CD4-positive, alpha-beta memory T cell (primary cell): ENCODE measurements at regions not wholly inside any gene's neighbourhood (a gene's known extent, or its start where the extent isn't known, plus 50 kb on each side); places are given as distances from the start of the nearest gene placed in this dataset.

Source experiments
- CTCF ChIA-PET: fragments of 350-600 bp; sonication (Branson Sonifier 250); formaldehyde crosslinking; loops from one replicate; lab custom pipeline; 2021; ENCODE audit warnings: inconsistent platforms; ENCODE audit not compliant: partially characterized antibody; lab: Charles Lee
- POLR2A ChIA-PET: fragments of 350-600 bp; sonication (Branson Sonifier 250); formaldehyde crosslinking; loops from one replicate; lab custom pipeline; 2021; ENCODE audit not compliant: partially characterized antibody; lab: Charles Lee
- DNase-seq, 5 donors: peaks; one replicate each; pipeline versions ENCODE4 v3.0.0 to v3.0.0-alpha.2; 2020 to 2022; ENCODE audit warnings: mixed read lengths in 1 of 5
- H3K27ac ChIP-seq: one replicate; pipeline ENCODE4 v1.7.0; 2013; ENCODE audit warnings: low read depth, low read length
- H3K27me3 ChIP-seq: 2 replicates; pipeline ENCODE4 v1.7.0; 2013; ENCODE audit warnings: mild to moderate bottlenecking, low read length, moderate library complexity; ENCODE audit not compliant: insufficient read depth
- H3K36me3 ChIP-seq: 2 replicates; pipeline ENCODE4 v1.7.0; 2013; ENCODE audit warnings: mild to moderate bottlenecking, low read length, moderate library complexity; ENCODE audit not compliant: insufficient read depth
- H3K4me1 ChIP-seq: 2 replicates; pipeline ENCODE4 v1.7.0; 2013; ENCODE audit warnings: mild to moderate bottlenecking, low read length, moderate library complexity; ENCODE audit not compliant: insufficient read depth
- H3K4me3 ChIP-seq, 2 donors: one replicate each; pipeline ENCODE4 v1.7.0; 2013; ENCODE audit warnings: low read length in 2 of 2, mild to moderate bottlenecking in 1 of 2
- H3K9me3 ChIP-seq, 2 donors: one replicate each; pipeline ENCODE4 v1.7.0; 2013; ENCODE audit warnings: low read length in 2 of 2, control low read depth in 1 of 2; ENCODE audit not compliant: control insufficient read depth in 1 of 2
- H3K27ac Mint-ChIP-seq, 7 donors: one replicate each; pipeline ENCODE4 v1.8.0; 2020 to 2021; ENCODE audit warnings: mixed read lengths in 7 of 7, mild to moderate bottlenecking in 6 of 7, inconsistent platforms in 3 of 7, moderate library complexity in 3 of 7
- H3K27me3 Mint-ChIP-seq, 2 donors: one replicate each; pipeline ENCODE4 v1.8.0; 2020 to 2021; ENCODE audit warnings: mixed read lengths in 2 of 2
- H3K36me3 Mint-ChIP-seq, 2 donors: one replicate each; pipeline ENCODE4 v1.8.0; 2020 to 2021; ENCODE audit warnings: mixed read lengths in 2 of 2, inconsistent platforms in 1 of 2, mild to moderate bottlenecking in 1 of 2
- H3K4me1 Mint-ChIP-seq, 4 donors: one replicate each; pipeline ENCODE4 v1.8.0; 2020 to 2021; ENCODE audit warnings: mixed read lengths in 4 of 4, mild to moderate bottlenecking in 1 of 4
- H3K4me3 Mint-ChIP-seq, 8 donors: one replicate each; pipeline ENCODE4 v1.8.0; 2020 to 2021; ENCODE audit warnings: mixed read lengths in 8 of 8, mild to moderate bottlenecking in 7 of 8, moderate library complexity in 6 of 8, inconsistent platforms in 3 of 8
- H3K9me3 Mint-ChIP-seq, 8 donors: one replicate each; pipeline ENCODE4 v1.8.0; 2020 to 2021; ENCODE audit warnings: mixed read lengths in 8 of 8, mild to moderate bottlenecking in 5 of 8, inconsistent platforms in 3 of 8, moderate library complexity in 1 of 8
- intact Hi-C: fragments of 100-400 bp; cut with micrococcal nuclease; formaldehyde crosslinking; loops from one replicate; pipeline ENCODE4 v1.15.1; 2023

GRCh38 chr13:30138511-30138910 lies 168.8 kb downstream of the KATNAL1 start:
- ChIA-PET CTCF (interaction anchor here (18.5 kb wide), 1 partner anchor 15 kb away, joined by 974 read pairs; no protein-coding TSS in a partner anchor), POLR2A (interaction anchor here (21.7 kb wide), 1 partner anchor 12 kb away, joined by 440 read pairs; no protein-coding TSS in a partner anchor)

GRCh38 chr13:30135868-30136267 lies 171.5 kb downstream of the KATNAL1 start:
- no peak overlapping the region for H3K27ac ChIP-seq
- no peaks in the 10 kb centered on the region for H3K9me3 ChIP-seq
- H3K4me3 ChIP-seq = no peak overlapping the region
- peaks cover 16 to 38% (median 26%) of the 10 kb centered on the region in 4 donors for H3K4me1 Mint-ChIP-seq
- DNase-seq = no peak
- H3K4me3 Mint-ChIP-seq = no peak overlapping the region
- H3K27ac Mint-ChIP-seq = peak overlapping the region in 1 of 7 donors; percentile 30
- no peaks in the 10 kb centered on the region for H3K9me3 Mint-ChIP-seq
- H3K27me3 Mint-ChIP-seq = no peaks in the 10 kb centered on the region
- ChIA-PET POLR2A (interaction anchor here (21.7 kb wide), 1 partner anchor 14 kb away, joined by 440 read pairs; no protein-coding TSS in a partner anchor), CTCF (interaction anchor here (18.5 kb wide), 1 partner anchor 17 kb away, joined by 974 read pairs; no protein-coding TSS in a partner anchor)
- H3K36me3 ChIP-seq = no peaks in the 10 kb centered on the region
- H3K27me3 ChIP-seq = no peaks in the 10 kb centered on the region
- intact Hi-C loops = no loop called here
- peaks cover 12% of the 10 kb centered on the region for H3K4me1 ChIP-seq
- H3K36me3 Mint-ChIP-seq = no peaks in the 10 kb centered on the region

More at GRCh38 chr13:30138511-30138910, 168.8 kb downstream of the KATNAL1 start:
- intact Hi-C loops = no loop called here
- no peak overlapping the region for H3K4me3 ChIP-seq
- peaks cover 0 to 4% (median 0%) of the 10 kb centered on the region in 8 donors for H3K9me3 Mint-ChIP-seq
- DNase-seq = no peak
- H3K4me3 Mint-ChIP-seq = no peak overlapping the region
- peaks cover 28 to 51% (median 38%) of the 10 kb centered on the region in 4 donors for H3K4me1 Mint-ChIP-seq
- H3K9me3 ChIP-seq = no peaks in the 10 kb centered on the region
- peak overlapping the region in 1 of 7 donors; percentile 63 for H3K27ac Mint-ChIP-seq
- no peaks in the 10 kb centered on the region for H3K36me3 ChIP-seq
- H3K27me3 ChIP-seq = no peaks in the 10 kb centered on the region
- H3K36me3 Mint-ChIP-seq = peaks cover 0 to 2% of the 10 kb centered on the region in 2 donors
- peaks cover 27% of the 10 kb centered on the region for H3K4me1 ChIP-seq
- no peaks in the 10 kb centered on the region for H3K27me3 Mint-ChIP-seq
- no peak overlapping the region for H3K27ac ChIP-seq

GRCh38 chr13:30135351-30135750 lies 172.0 kb downstream of the KATNAL1 start:
- DNase-seq = no peak
- no peak overlapping the region for H3K4me3 Mint-ChIP-seq
- intact Hi-C loops = no loop called here
- H3K27ac Mint-ChIP-seq = no peak overlapping the region
- Histone ChIP-seq H3K4me3 (no peak overlapping the region), H3K27me3 (no peaks in the 10 kb centered on the region), H3K9me3 (no peaks in the 10 kb centered on the region), H3K4me1 (peaks cover 12% of the 10 kb centered on the region), H3K27ac (no peak overlapping the region), H3K36me3 (no peaks in the 10 kb centered on the region)
- H3K4me1 Mint-ChIP-seq = peaks cover 16 to 35% (median 25%) of the 10 kb centered on the region in 4 donors
- POLR2A ChIA-PET = interaction anchor here (1.2 to 21.7 kb wide), 2 partner anchors 15 to 254 kb away, joined by 3 to 440 read pairs; no protein-coding TSS in a partner anchor
- no peaks in the 10 kb centered on the region for H3K27me3 Mint-ChIP-seq
- CTCF ChIA-PET = interaction anchor here (18.5 kb wide), 1 partner anchor 18 kb away, joined by 974 read pairs; no protein-coding TSS in a partner anchor
- H3K9me3 Mint-ChIP-seq = no peaks in the 10 kb centered on the region
- H3K36me3 Mint-ChIP-seq = no peaks in the 10 kb centered on the region

GRCh38 chr13:30134578-30134977 lies 172.8 kb downstream of the KATNAL1 start:
- H3K9me3 Mint-ChIP-seq = no peaks in the 10 kb centered on the region
- no peaks in the 10 kb centered on the region for H3K27me3 ChIP-seq
- H3K4me3 ChIP-seq = no peak overlapping the region
- H3K36me3 Mint-ChIP-seq = no peaks in the 10 kb centered on the region
- no peak overlapping the region for H3K27ac ChIP-seq
- H3K9me3 ChIP-seq = no peaks in the 10 kb centered on the region
- H3K36me3 ChIP-seq = no peaks in the 10 kb centered on the region
- H3K27me3 Mint-ChIP-seq = no peaks in the 10 kb centered on the region
- H3K4me1 ChIP-seq = peaks cover 12% of the 10 kb centered on the region
- peak overlapping the region in 2 of 7 donors; percentile 12 to 69 for H3K27ac Mint-ChIP-seq
- H3K4me3 Mint-ChIP-seq = no peak overlapping the region
- ChIA-PET POLR2A (interaction anchor here (0.7 to 21.7 kb wide), 3 partner anchors 15 to 261 kb away, joined by 3 to 440 read pairs (median 3); no protein-coding TSS in a partner anchor), CTCF (interaction anchor here (1.0 to 18.5 kb wide), 5 partner anchors 19 to 437 kb away, joined by 3 to 974 read pairs (median 4); no protein-coding TSS in a partner anchor)
- peaks cover 12 to 32% (median 20%) of the 10 kb centered on the region in 4 donors for H3K4me1 Mint-ChIP-seq
- no peak for DNase-seq
- intact Hi-C loops = no loop called here

- ChIA-PET POLR2A (interaction anchor here (0.7 to 21.7 kb wide), 4 partner anchors 16 to 331 kb away, joined by 3 to 440 read pairs (median 4); no protein-coding TSS in a partner anchor), CTCF (interaction anchor here (0.9 to 18.5 kb wide), 10 partner anchors 11 to 438 kb away, joined by 3 to 974 read pairs (median 6); no protein-coding TSS in a partner anchor)
- Histone ChIP-seq H3K36me3 (no peaks in the 10 kb centered on the region), H3K27me3 (no peaks in the 10 kb centered on the region), H3K27ac (no peak overlapping the region), H3K4me3 (no peak overlapping the region), H3K9me3 (no peaks in the 10 kb centered on the region), H3K4me1 (peaks cover 12% of the 10 kb centered on the region)
- Mint-ChIP-seq H3K4me3 (no peak overlapping the region), H3K4me1 (peaks cover 11 to 29% (median 20%) of the 10 kb centered on the region in 4 donors), H3K36me3 (no peaks in the 10 kb centered on the region), H3K9me3 (no peaks in the 10 kb centered on the region), H3K27me3 (no peaks in the 10 kb centered on the region), H3K27ac (no peak overlapping the region)
- intact Hi-C loops = loop anchor here (2.0 kb wide), 1 partner anchor 201 kb away; no protein-coding TSS in a partner anchor
- DNase-seq = no peak
These were observed 173.4 kb downstream of the KATNAL1 start for GRCh38 chr13:30133996-30134395.

GRCh38 chr13:30133554-30133912 lies 173.8 kb downstream of the KATNAL1 start:
- H3K9me3 ChIP-seq = no peaks in the 10 kb centered on the region
- no peaks in the 10 kb centered on the region for H3K9me3 Mint-ChIP-seq
- peaks cover 12% of the 10 kb centered on the region for H3K4me1 ChIP-seq
- no peaks in the 10 kb centered on the region for H3K27me3 ChIP-seq
- H3K4me1 Mint-ChIP-seq = peaks cover 10 to 25% (median 17%) of the 10 kb centered on the region in 4 donors
- ChIA-PET POLR2A (interaction anchor here (0.9 to 21.7 kb wide), 2 partner anchors 17 to 332 kb away, joined by 4 to 440 read pairs; no protein-coding TSS in a partner anchor), CTCF (interaction anchor here (0.9 to 18.5 kb wide), 17 partner anchors 10 to 484 kb away, joined by 3 to 974 read pairs (median 5); partner anchors contain the start of gene USPL1)
- H3K4me3 Mint-ChIP-seq = no peak overlapping the region
- no peaks in the 10 kb centered on the region for H3K36me3 Mint-ChIP-seq
- no peak overlapping the region for H3K27ac Mint-ChIP-seq
- no peak overlapping the region for H3K4me3 ChIP-seq
- H3K27ac ChIP-seq = no peak overlapping the region
- no peaks in the 10 kb centered on the region for H3K36me3 ChIP-seq
- no peak for DNase-seq
- intact Hi-C loops = loop anchor here (2.0 kb wide), 1 partner anchor 201 kb away; no protein-coding TSS in a partner anchor
- H3K27me3 Mint-ChIP-seq = no peaks in the 10 kb centered on the region
